Smooth muscle cell (in vitro differentiated cells): ENCODE measurements at regions not wholly inside any gene's neighbourhood (a gene's known extent, or its start where the extent isn't known, plus 50 kb on each side); places are given as distances from the start of the nearest gene placed in this dataset.

Source experiments
- DNase-seq: peaks from one replicate; lab custom pipeline; 2025; ENCODE audit not compliant: unreplicated experiment; lab: John Stamatoyannopoulos, UW
- H2AFZ ChIP-seq: fragments of 200-600 bp; sonication (generic); 2 replicates; pipeline ENCODE4 v1.6.0; 2016; ENCODE audit warnings: antibody characterized with exemption, low read depth, mild to moderate bottlenecking
- H3F3A ChIP-seq: fragments of 200-600 bp; sonication (generic); 2 replicates; pipeline ENCODE4 v1.6.0; 2017; ENCODE audit warnings: antibody characterized with exemption, low read depth
- H3K27ac ChIP-seq: fragments of 200-600 bp; sonication (generic); 2 replicates; pipeline ENCODE4 v1.5.1; 2016; ENCODE audit warnings: low read depth, mild to moderate bottlenecking
- H3K27me3 ChIP-seq: fragments of 200-600 bp; sonication (generic); 2 replicates; pipeline ENCODE4 v1.6.1; 2016; ENCODE audit warnings: low read depth, mild to moderate bottlenecking
- H3K36me3 ChIP-seq: fragments of 200-600 bp; sonication (generic); 2 replicates; pipeline ENCODE4 v1.5.1; 2016; ENCODE audit warnings: low read depth
- H3K4me1 ChIP-seq: fragments of 200-600 bp; sonication (generic); 2 replicates; pipeline ENCODE4 v1.5.1; 2016; ENCODE audit warnings: low read depth
- H3K4me2 ChIP-seq: fragments of 200-600 bp; sonication (generic); 2 replicates; pipeline ENCODE4 v1.6.0; 2016; ENCODE audit warnings: mild to moderate bottlenecking
- H3K4me3 ChIP-seq: fragments of 200-600 bp; sonication (generic); 2 replicates; pipeline ENCODE4 v1.5.1; 2016; ENCODE audit warnings: mild to moderate bottlenecking
- H3K79me2 ChIP-seq: fragments of 200-600 bp; sonication (generic); 2 replicates; pipeline ENCODE4 v1.6.0; 2016; ENCODE audit warnings: low read depth, mild to moderate bottlenecking
- H3K9ac ChIP-seq: fragments of 200-600 bp; sonication (generic); 2 replicates; pipeline ENCODE4 v1.6.0; 2016; ENCODE audit warnings: low read depth
- H3K9me3 ChIP-seq: fragments of 200-600 bp; sonication (generic); replicated peaks from 2 replicates; pipeline ENCODE4 v1.5.1; 2016; ENCODE audit warnings: low read depth
- H4K20me1 ChIP-seq: fragments of 200-600 bp; sonication (generic); 2 replicates; pipeline ENCODE4 v1.6.0; 2016; ENCODE audit warnings: low read depth
- CTCF ChIP-seq: fragments of 200-600 bp; sonication (generic); IDR thresholded peaks from 2 replicates; pipeline ENCODE4 v1.5.1; 2017; ENCODE audit warnings: borderline replicate concordance, mild to moderate bottlenecking, antibody characterized with exemption; ENCODE audit not compliant: insufficient read depth, poor library complexity, severe bottlenecking
- whole genome bisulfite sequencing: methylation state at CpG from one replicate; pipeline ENCODE4 v1.1.7; 2016; ENCODE audit warnings: low lambda C conversion rate; 5-methylcytosine and 5-hydroxymethylcytosine counted together

GRCh38 chr9:29659014-29659413 lies 2085.7 kb upstream of the C9orf72 start:
- no peaks in the 10 kb centered on the region for H4K20me1 ChIP-seq
- no peaks in the 10 kb centered on the region for H3F3A ChIP-seq
- no peaks in the 10 kb centered on the region for H3K79me2 ChIP-seq
- H3K27ac ChIP-seq, result no peak overlapping the region
- no peak overlapping the region for H3K4me3 ChIP-seq
- no peaks in the 10 kb centered on the region for H3K27me3 ChIP-seq
- H3K9ac ChIP-seq, result no peak overlapping the region
- H3K4me1 ChIP-seq, result no peaks in the 10 kb centered on the region
- no peaks in the 10 kb centered on the region for H3K36me3 ChIP-seq
- no peak for TF ChIP-seq CTCF
- DNase-seq, result no peak
- WGBS, result 90% methylated on average over 6 of the region's 6 CpGs
- peak overlapping the region; percentile 10 for H2AFZ ChIP-seq
- no peak overlapping the region for H3K4me2 ChIP-seq
- no peaks in the 10 kb centered on the region for H3K9me3 ChIP-seq

GRCh38 chr9:29659736-29660135 lies 2086.5 kb upstream of the C9orf72 start:
- H3K9me3 ChIP-seq, result no peaks in the 10 kb centered on the region
- WGBS, result 85% methylated on average over 4 of the region's 4 CpGs
- DNase-seq, result no peak
- H3K4me1 ChIP-seq, result no peaks in the 10 kb centered on the region
- H3K9ac ChIP-seq, result no peak overlapping the region
- no peaks in the 10 kb centered on the region for H3F3A ChIP-seq
- no peak for TF ChIP-seq CTCF
- no peak overlapping the region for H2AFZ ChIP-seq
- H3K27ac ChIP-seq, result no peak overlapping the region
- no peaks in the 10 kb centered on the region for H3K79me2 ChIP-seq
- H3K27me3 ChIP-seq, result no peaks in the 10 kb centered on the region
- H3K4me2 ChIP-seq, result no peak overlapping the region
- H3K36me3 ChIP-seq, result no peaks in the 10 kb centered on the region
- H3K4me3 ChIP-seq, result no peak overlapping the region
- no peaks in the 10 kb centered on the region for H4K20me1 ChIP-seq

GRCh38 chr9:29668732-29669131 lies 2095.5 kb upstream of the C9orf72 start:
- no peak overlapping the region for H3K4me3 ChIP-seq
- H3F3A ChIP-seq, result no peaks in the 10 kb centered on the region
- no peak for DNase-seq
- H3K36me3 ChIP-seq, result no peaks in the 10 kb centered on the region
- WGBS, result 100% methylated on average over 1 of the region's 1 CpG
- no peaks in the 10 kb centered on the region for H4K20me1 ChIP-seq
- no peak overlapping the region for H3K4me2 ChIP-seq
- no peak for TF ChIP-seq CTCF
- H3K9ac ChIP-seq, result no peak overlapping the region
- no peaks in the 10 kb centered on the region for H3K9me3 ChIP-seq
- H3K27me3 ChIP-seq, result no peaks in the 10 kb centered on the region
- H2AFZ ChIP-seq, result peak overlapping the region; percentile 53
- H3K27ac ChIP-seq, result no peak overlapping the region
- H3K4me1 ChIP-seq, result no peaks in the 10 kb centered on the region
- H3K79me2 ChIP-seq, result no peaks in the 10 kb centered on the region

GRCh38 chr9:29669613-29670012 lies 2096.3 kb upstream of the C9orf72 start:
- Histone ChIP-seq H2AFZ (no peak overlapping the region), H3K36me3 (no peaks in the 10 kb centered on the region), H3K79me2 (no peaks in the 10 kb centered on the region), H3K27me3 (no peaks in the 10 kb centered on the region), H3K4me1 (no peaks in the 10 kb centered on the region), H3K27ac (no peak overlapping the region), H3K9ac (no peak overlapping the region), H3F3A (no peaks in the 10 kb centered on the region), H3K9me3 (no peaks in the 10 kb centered on the region), H4K20me1 (no peaks in the 10 kb centered on the region), H3K4me2 (no peak overlapping the region), H3K4me3 (no peak overlapping the region)
- 78% methylated on average over 1 of the region's 1 CpG for WGBS
- no peak for DNase-seq
- no peak for TF ChIP-seq CTCF
